PFSK-1 (cell line): ENCODE measurements at regions not wholly inside any gene's neighbourhood (a gene's known extent, or its start where the extent isn't known, plus 50 kb on each side); places are given as distances from the start of the nearest gene placed in this dataset.

Experiments used
- FOXP2 ChIP-seq: optimal IDR thresholded peaks from 2 replicates; pipeline ENCODE3; 2011; ENCODE audit warnings: borderline replicate concordance, control low read depth, inconsistent platforms; ENCODE audit not compliant: insufficient read depth; ENCODE audit errors: extremely low read length, extremely low read depth
- POLR2AphosphoS5 ChIP-seq: IDR thresholded peaks from 2 replicates; pipeline ENCODE4 v1.6.1; 2012; ENCODE audit warnings: low read depth, mild to moderate bottlenecking, control low read depth, low read length, moderate library complexity
- SIN3A ChIP-seq: IDR thresholded peaks from 2 replicates; pipeline ENCODE4 v1.6.1; 2012; ENCODE audit warnings: mild to moderate bottlenecking, low read length, moderate library complexity, borderline replicate concordance; ENCODE audit not compliant: insufficient read depth
- TAF1 ChIP-seq: IDR thresholded peaks from 2 replicates; pipeline ENCODE4 v1.6.1; 2012; ENCODE audit warnings: low read length, control low read depth, borderline replicate concordance; ENCODE audit not compliant: insufficient read depth
- TF ChIP-seq, protein P1 (sequence below), 2 experiments: IDR thresholded peaks; 2 replicates each; pipeline versions ENCODE4 v1.6.1 to v1.8.0; 2011 to 2012; ENCODE audit warnings: low read depth in 2 of 2, low read length in 2 of 2, control low read depth in 1 of 2, inconsistent platforms in 1 of 2, mild to moderate bottlenecking in 1 of 2, moderate library complexity in 1 of 2; ENCODE audit not compliant: insufficient read depth in 1 of 2

DNA sequence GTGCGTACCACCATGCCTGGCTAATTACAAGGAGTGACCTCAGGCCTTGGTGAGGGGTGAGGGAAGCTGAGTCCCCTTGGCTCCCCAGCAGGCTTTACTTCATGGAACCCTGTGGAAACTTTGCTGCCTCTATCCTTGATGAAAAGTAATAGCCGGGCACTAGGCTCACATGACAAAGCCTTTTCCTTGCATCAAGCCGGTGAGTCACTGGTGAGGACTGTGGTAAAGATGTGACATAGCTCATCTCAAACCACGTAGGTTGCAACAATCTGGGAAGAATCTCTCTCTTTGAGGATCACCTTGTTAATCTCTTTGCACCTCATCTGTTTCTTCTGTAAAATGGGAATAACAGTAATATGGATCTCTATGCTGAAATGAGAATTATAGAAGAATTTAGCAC lies 116.3 kb upstream of the SLC25A48 start:
- TF ChIP-seq, protein P1, sequence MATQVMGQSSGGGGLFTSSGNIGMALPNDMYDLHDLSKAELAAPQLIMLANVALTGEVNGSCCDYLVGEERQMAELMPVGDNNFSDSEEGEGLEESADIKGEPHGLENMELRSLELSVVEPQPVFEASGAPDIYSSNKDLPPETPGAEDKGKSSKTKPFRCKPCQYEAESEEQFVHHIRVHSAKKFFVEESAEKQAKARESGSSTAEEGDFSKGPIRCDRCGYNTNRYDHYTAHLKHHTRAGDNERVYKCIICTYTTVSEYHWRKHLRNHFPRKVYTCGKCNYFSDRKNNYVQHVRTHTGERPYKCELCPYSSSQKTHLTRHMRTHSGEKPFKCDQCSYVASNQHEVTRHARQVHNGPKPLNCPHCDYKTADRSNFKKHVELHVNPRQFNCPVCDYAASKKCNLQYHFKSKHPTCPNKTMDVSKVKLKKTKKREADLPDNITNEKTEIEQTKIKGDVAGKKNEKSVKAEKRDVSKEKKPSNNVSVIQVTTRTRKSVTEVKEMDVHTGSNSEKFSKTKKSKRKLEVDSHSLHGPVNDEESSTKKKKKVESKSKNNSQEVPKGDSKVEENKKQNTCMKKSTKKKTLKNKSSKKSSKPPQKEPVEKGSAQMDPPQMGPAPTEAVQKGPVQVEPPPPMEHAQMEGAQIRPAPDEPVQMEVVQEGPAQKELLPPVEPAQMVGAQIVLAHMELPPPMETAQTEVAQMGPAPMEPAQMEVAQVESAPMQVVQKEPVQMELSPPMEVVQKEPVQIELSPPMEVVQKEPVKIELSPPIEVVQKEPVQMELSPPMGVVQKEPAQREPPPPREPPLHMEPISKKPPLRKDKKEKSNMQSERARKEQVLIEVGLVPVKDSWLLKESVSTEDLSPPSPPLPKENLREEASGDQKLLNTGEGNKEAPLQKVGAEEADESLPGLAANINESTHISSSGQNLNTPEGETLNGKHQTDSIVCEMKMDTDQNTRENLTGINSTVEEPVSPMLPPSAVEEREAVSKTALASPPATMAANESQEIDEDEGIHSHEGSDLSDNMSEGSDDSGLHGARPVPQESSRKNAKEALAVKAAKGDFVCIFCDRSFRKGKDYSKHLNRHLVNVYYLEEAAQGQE (IDR thresholded peaks at IDR 0.05; ENCODE audit: insufficient read depth in 1 of 2, low read depth in 2 of 2, low read length in 2 of 2), result no peak
- TF ChIP-seq FOXP2 (no peak), POLR2AphosphoS5 (no peak), TAF1 (no peak), SIN3A (no peak)

DNA sequence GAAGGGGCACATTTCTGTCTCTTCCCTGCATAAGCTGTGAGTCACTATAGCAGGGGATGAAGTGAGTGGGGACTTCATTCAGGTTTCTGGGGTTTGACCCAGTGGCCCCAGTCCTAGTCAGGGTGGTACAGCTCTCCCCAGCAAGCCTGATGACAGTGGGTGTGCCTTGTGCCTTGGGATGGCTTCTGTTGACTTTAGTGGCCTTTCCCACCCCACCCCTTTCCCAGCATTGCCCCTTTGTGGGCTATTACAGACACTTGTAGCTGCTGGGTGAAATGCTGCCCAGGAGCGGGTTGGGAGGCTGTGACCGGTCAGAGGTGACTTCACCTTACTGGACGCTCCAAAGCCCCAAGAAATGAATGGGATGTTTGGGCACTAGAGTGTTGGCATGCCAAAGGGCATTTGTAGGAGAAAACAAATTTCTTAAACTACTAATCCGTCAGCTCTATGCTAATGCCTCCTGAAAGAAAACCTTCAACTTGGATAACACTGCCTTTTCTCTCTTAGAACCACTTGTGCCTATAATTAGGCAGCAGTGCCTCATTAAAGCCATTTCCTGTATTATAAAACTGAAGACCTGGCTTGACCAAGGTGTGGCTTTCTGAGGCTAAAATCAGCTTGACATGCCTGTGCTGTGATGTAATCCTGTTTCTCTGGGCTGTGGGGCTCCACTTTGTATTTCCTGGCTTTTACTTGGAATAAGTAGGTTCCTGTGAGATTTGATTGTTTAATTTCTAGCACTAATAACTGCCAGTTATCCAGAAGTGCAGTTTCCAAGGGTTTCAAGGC lies 119.0 kb upstream of the SLC25A48 start:
- TF ChIP-seq TAF1 (no peak), POLR2AphosphoS5 (no peak), SIN3A (no peak), FOXP2 (no peak)
- TF ChIP-seq, protein P1 (IDR thresholded peaks at IDR 0.05; ENCODE audit: insufficient read depth in 1 of 2, low read depth in 2 of 2, low read length in 2 of 2), result no peak

DNA sequence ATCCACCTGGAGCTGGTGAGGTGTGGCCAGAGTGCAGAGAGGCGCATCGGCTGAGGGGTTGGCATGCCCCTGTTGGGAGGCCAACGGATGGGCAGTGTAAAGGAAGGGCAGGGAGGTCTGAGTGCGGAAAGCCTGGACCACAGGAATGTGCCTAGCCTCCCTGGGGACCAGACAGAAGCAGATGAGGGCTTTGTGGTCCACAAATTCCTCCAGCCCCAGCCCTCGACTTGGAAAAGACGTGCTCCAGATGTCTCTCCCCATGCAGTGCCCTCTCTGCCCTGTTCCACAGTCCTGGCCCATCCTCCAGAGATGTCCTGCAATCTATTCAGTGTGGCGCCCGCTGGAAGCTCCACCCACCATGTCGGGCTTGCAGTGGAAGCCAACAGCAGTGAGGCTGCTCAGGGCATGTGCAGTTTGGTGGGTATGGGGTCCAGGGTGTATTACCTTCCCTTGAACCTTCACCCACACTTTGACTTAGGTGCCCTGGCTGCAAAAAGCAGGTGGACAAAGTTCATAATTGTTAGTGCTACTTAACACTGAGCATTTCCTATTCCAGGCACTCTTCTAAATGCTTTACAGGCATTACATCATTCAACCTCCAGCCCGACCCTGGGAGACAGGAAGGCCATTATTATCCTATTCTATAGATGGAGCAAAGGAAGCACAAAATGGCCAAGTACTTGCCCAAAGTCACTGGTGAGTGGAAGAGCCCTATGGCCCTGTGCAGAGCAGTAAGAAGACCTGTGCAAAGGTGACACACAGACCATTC lies 120.2 kb upstream of the SLC25A48 start:
- no peak for TF ChIP-seq FOXP2
- no peak for TF ChIP-seq TAF1
- no peak for TF ChIP-seq SIN3A

DNA sequence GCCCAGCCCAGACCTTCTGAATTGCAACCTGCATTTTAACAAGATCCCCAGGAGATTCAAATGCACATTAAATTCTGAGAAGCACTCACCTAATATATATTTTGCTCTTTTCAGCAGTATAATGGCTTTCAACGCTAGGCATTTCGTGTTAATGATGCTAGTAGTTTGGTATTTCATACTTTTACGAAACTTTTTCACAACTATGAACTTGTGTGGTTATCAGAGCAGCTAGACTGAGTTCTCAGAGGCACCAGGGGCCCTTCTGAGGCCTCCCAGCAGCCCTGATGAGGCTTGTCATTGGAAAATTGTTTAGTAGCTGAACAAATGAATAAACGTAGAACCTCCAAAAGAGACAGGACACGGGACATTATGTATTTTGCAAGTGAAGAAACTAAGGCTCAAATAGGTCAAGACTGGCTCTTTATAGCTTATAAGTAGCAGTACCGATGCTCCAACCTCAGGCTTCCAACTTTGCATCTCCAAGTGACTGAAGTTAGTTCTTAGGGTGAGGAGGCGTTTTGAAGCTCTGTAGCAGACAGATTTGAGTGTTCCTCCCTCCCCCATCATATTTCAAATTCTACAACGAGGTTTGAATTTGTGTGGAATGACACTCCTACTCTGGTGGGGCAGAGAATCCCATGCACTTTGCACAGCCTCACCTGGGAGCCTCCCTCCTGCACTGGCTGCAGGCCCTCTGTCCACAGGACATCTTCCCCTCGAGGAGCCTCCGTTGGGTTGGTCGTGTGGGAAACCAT lies 121.1 kb upstream of the SLC25A48 start:
- no peak for TF ChIP-seq POLR2AphosphoS5
- TF ChIP-seq FOXP2, result no peak
- TF ChIP-seq SIN3A, result no peak
- TF ChIP-seq TAF1, result no peak
- TF ChIP-seq, protein P1 (IDR thresholded peaks at IDR 0.05; ENCODE audit: insufficient read depth in 1 of 2, low read depth in 2 of 2, low read length in 2 of 2), result no peak

DNA sequence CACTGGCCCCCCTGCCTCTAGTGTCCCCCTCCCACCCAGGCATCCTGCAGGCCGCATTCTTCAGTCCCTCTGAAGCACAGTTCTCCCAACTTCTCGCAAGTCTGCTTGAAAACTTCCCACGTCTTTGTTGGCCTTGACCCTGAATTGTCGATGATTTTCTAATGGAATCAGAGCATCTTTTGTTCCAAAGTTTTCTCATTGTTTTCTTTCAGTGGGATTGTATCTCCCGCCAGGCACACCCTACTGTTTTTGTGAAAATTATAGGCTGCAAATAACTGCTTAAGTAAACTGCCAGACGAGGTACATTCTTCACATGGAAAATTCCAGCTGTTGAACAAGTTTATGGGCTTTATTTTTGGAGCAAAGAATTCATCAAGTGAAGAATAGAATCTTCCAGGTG lies 122.6 kb upstream of the SLC25A48 start:
- TF ChIP-seq FOXP2, result no peak
